OCI-M2 (cell line): ENCODE measurements at regions not wholly inside any gene's neighbourhood (a gene's known extent, or its start where the extent isn't known, plus 50 kb on each side); places are given as distances from the start of the nearest gene placed in this dataset.
"Not testable (repeated sequence)": the region's sequence is repeated elsewhere in the genome, so short reads cannot be mapped to it uniquely, and the experiment has no call there.

ENCODE experiments used
- DNase-seq: peaks from one replicate; lab custom pipeline; 2025; ENCODE audit not compliant: unreplicated experiment; lab: John Stamatoyannopoulos, UW

GRCh38 chr1:55443175-55443915 is 228.2 kb upstream of the USP24 start:
- DNase-seq: no peak

DNA sequence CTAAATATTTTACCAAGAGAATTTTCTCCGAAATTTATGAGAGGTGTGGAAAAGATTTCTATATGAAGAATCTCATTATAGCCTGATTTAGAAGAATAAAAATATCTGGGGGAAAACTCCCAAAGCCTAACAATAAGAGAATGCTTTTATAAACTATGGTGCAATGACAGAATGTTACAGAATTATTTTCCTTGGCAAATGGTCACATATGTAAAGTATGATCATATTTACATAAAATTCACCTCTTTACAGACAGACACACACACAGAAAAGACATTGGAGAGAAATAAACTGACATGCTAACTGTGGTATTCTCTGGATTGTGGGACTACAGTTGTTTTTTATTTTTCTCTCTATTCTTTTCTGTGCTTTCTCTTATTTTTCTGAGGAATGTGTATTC is 226.3 kb upstream of the USP24 start:
- no peak for DNase-seq

DNA sequence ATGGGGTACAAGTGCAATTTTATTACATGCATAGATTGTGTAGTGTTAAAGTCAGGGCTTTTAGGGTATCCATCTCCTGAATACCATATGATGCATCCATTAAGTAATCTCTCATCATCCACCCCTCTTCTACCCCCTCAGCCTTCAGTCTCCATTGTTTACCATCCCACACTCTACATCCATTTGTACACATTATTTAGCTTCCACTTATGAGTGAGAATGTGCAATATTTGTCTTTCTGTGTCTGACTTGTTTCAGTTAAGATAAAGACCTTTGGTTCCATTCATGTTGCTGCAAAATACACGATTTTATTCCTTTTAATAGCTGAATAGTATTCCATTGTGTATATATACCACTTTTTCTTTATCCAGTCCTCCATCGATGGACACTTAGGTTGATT is 222.5 kb upstream of the USP24 start:
- DNase-seq: no peak

- not testable (repeated sequence) for DNase-seq
These were observed 215.6 kb upstream of the USP24 start for GRCh38 chr1:55430720-55431119.

GRCh38 chr1:55430206-55430605 is 215.0 kb upstream of the USP24 start:
- DNase-seq: not testable (repeated sequence)

DNA sequence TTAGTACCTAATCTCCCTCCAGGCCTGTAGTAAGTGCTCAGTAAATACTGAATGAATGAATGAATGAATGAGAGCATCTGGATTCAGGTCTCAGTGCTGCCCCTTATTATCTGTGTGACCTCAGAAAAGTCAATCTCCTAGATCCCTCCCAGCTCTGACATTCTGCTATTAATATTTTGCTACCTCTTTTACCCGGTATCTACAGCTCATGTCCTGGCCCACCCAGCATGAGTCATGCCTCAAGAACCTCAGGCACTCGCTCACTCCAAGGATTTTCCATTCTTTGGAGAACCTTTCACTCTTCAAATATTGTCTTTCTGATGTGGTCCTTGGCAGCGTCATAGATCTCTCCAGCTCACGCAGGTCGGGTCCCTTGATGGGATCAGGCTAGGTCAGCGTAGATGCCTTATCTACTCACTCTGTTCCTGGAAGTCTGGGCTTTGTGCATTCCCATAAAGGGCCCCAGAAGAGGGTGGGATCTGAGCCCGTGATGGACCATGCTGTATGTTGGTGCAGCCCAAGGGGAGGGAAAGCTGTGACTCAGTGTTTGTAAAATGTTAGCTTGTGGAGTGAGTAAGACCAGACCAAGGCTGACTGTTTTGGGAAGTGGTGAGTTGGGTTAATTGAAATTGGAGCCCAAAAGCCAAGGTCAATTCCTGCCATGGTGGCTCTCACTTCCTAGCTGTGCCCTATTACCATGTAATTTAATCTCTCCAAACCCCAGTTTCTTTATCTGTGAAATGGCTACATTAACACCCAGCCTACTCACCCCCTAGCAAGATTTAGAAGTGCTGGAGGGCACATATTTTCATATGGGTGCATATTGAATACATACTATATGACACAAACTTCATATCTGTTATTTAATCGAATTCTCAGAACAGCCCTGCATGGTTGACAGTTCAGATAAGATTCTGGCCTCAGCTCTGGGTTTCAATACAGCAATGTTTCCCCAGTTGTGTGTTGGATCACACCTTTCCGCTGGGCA is 214.1 kb upstream of the USP24 start:
- DNase-seq: no peak

GRCh38 chr1:55428231-55428630 is 213.1 kb upstream of the USP24 start:
- DNase-seq: no peak

DNA sequence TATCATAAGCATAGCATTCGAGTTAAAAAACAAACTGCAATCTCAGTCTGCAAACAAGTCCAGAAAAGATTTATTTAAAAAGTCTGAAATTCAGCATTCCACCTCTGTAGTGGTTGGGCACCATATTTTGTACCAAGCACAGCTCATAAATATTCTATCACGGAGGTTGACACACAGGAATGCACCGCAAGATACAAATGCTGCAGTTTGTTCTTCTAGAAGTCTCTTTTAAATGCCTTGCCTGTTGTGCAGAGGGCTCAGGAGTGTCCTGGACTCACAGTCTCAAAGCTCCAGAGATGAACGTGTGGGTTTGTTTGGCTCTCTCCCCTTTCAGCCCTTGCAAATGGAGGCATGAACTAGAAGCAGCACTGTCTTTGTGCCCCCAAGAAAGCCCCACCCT is 212.4 kb upstream of the USP24 start:
- no peak for DNase-seq

- DNase-seq: no peak
These were observed 211.5 kb upstream of the USP24 start for GRCh38 chr1:55426619-55427018.

- DNase-seq: no peak
These were observed 211.0 kb upstream of the USP24 start for GRCh38 chr1:55426156-55426555.

GRCh38 chr1:55425310-55425930 is 210.3 kb upstream of the USP24 start:
- DNase-seq: no peak

GRCh38 chr1:55423376-55423775 is 208.2 kb upstream of the USP24 start:
- DNase-seq: no peak

DNA sequence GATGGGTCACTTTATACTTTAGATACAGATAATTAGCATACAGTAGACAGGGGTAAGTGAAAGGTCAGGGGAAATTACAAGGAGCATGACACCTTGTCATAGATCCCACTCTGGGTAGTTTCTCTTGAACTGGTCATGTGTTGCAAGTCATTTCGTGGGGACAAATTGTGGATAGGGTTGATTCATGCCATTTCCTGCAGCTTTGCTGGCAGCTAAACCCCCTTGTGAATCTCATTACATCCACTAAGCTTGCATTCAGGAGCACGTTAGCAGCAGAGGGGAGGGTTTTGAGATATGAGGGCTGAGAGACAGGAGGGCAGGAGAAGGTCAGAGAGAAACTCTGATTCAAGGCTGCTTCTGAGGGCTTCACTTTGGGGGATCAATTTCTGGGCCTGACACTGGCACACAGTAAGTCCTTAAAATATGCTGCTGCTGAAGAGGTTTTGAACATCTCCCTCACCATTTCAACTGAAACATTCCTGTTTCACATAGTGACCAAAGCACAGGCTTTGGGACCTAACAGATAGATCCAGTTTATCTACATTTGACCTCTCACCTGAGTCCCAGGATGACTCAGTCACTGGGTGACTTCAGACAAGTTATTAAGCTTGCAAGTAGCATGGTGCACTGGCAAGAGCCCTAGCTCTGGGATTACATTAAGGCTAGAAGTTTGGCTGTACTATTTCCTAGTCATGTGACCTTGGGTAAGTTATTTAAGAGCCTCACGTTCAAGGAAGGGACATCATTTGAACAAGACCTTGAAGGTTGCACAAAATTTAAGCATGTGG is 206.0 kb upstream of the USP24 start:
- DNase-seq: no peak

DNA sequence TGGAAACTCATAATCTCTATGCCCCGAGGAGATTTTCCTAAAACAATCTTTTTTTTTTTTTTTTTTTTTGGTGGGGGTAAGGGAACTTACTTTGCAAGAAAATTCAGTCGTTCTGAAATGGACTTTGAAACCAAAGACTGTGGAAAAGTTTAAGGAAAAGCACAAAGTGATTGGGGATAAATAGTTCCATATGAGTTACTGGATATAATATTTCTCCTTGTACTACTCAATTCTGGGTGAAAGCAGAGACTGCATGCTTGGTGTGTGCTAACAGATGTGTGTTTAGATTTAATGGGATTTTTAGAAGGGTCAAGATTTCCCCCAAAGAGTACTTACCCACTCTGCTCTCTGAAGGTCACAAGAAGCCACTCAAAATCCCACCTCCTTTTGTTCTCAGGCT is 204.9 kb upstream of the USP24 start:
- no peak for DNase-seq

GRCh38 chr1:55418208-55419000 is 203.2 kb upstream of the USP24 start:
- DNase-seq: no peak

DNA sequence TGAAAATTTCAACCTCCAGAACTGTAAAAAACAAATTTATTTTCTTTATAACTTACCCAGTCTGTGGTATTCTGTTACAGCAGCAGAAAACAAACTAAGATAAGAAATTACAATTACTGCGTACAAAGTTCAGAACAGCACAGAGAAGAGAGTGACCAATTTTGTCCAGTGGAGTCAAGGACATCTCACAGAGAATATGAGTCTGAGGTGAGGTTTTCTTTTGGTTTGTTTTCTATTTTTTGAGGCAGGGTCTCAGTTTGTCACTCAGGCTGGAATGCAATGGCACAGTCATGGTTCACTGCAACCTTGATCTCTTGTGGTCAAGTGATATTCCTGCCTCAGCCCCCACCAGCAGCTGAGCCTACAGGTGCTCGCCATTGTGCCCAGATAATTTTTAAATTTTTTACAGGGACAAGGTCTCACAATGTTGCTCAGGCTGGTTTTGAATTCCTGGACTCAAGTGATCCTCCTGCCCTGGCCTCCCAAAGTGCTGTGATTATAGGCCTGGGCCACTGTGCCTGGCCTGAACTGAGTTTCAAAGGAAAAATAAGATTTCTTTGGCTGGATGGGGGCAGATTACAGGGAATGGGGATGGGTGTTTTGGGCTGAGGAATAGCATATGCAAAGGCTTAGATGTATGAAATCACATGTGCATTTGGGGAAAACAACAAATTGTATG is 201.1 kb upstream of the USP24 start:
- DNase-seq: no peak

DNA sequence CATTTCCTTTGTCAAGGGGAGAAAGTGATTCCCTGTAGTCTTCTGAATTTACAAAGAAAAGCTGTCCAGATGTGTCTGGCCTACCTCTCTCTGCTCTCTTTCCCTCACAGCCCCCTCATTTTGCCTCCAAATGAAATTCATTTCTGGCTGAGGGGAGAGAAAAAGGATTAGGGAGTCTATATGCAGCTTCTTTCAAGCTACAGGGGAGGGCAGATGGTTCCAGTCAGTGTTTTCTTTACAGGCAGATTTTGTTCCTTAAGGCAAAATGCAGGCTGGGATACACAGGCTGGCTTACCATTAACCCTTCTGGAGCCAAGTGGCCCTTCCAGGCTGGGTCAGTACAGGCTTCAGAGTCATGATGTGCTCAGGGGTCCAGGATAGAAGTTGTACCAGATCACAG is 198.1 kb upstream of the USP24 start:
- no peak for DNase-seq

DNA sequence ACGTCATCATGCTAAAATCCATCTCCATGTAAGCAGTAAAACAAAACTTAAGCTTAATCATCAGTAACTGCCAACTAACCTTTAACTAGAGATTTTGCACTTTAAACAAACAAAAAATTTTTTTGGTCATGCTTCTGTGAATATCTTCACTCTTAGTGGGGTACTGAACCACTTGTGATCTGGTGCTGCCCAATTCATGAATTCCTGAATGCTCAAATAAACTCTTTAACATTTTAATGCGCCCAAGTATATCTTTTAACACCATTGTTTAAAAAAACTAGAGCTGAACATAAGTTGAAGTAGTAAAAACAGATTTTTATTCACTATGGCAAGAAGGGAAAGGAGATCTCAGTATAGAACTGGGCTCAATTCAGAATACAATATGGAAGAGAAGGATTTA is 196.9 kb upstream of the USP24 start:
- DNase-seq: no peak

DNA sequence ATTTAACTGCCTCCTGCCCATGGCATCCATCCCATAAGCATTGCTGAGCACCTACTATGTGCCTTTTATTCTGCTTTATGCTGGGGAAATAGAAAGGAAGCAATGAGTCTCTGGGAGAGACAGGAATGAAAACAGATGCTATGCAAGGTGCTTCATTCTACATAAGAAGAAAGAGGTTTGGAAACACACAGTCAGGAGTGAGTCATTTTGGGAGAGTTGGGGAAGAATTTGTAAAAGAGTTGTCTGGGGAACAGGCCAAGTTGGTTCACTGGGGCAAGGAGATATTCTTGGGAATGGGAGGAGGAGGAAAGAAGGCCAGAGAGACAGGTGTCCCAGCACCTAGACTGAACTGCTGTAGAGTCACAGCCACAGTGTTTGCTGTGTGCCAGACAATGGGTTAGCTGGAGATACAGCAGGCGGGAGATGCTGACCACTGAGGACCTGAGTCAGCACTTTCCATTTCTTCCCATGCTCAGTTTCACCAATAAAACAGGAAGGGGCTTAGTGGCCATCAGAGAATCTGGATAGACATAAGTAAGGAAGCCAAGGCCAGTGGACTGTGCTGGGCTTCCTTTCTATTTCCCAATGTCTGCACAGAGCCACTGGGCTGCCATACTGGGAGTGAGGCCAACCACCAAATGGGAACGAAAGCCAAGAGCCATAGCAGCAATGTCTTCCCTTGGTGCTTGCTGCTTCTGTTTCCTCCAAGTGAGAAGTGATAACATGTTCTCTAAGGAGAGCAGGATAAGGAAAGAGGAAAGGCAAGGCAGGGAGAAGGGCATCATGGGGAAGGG is 187.7 kb upstream of the USP24 start:
- DNase-seq: no peak
